NCI-H2196 (cell line): ENCODE measurements at regions not wholly inside any gene's neighbourhood (a gene's known extent, or its start where the extent isn't known, plus 50 kb on each side); places are given as distances from the start of the nearest gene placed in this dataset.
"Not testable (repeated sequence)": the region's sequence is repeated elsewhere in the genome, so short reads cannot be mapped to it uniquely, and the experiment has no call there.

Experiments used
- DNase-seq: peaks from one replicate; lab custom pipeline; 2025; ENCODE audit not compliant: unreplicated experiment; lab: John Stamatoyannopoulos, UW

- DNase-seq: no peak
Observed at GRCh38 chr10:109664554-109664953, 258.8 kb downstream of the XPNPEP1 start.

GRCh38 chr10:109663122-109663521 lies 260.2 kb downstream of the XPNPEP1 start:
- DNase-seq: no peak

GRCh38 chr10:109652612-109653011 lies 270.7 kb downstream of the XPNPEP1 start:
- DNase-seq: not testable (repeated sequence)

GRCh38 chr10:109650228-109650627 lies 273.1 kb downstream of the XPNPEP1 start:
- DNase-seq: no peak

GRCh38 chr10:109647627-109648026 lies 275.7 kb downstream of the XPNPEP1 start:
- DNase-seq: no peak

- DNase-seq: no peak
Observed at GRCh38 chr10:109633846-109634245, 289.5 kb downstream of the XPNPEP1 start.

- not testable (repeated sequence) for DNase-seq
Observed at GRCh38 chr10:109633017-109633416, 290.3 kb downstream of the XPNPEP1 start.

GRCh38 chr10:109624939-109625338 lies 298.4 kb downstream of the XPNPEP1 start:
- DNase-seq: no peak

- no peak for DNase-seq
Observed at GRCh38 chr10:109622566-109622965, 300.7 kb downstream of the XPNPEP1 start.

- DNase-seq: no peak
Observed at GRCh38 chr10:109620396-109620795, 302.9 kb downstream of the XPNPEP1 start.

- DNase-seq: no peak
Observed at GRCh38 chr10:109619914-109620313, 303.4 kb downstream of the XPNPEP1 start.

- no peak for DNase-seq
Observed at GRCh38 chr10:109618748-109619147, 304.6 kb downstream of the XPNPEP1 start.

- DNase-seq: no peak
Observed at GRCh38 chr10:109618301-109618700, 305.0 kb downstream of the XPNPEP1 start.

GRCh38 chr10:109616359-109616980 lies 306.8 kb downstream of the XPNPEP1 start:
- DNase-seq: no peak

GRCh38 chr10:109595356-109595755 lies 328.0 kb downstream of the XPNPEP1 start:
- DNase-seq: not testable (repeated sequence)

- DNase-seq: no peak
Observed at GRCh38 chr10:109593682-109594081, 329.6 kb downstream of the XPNPEP1 start.

- DNase-seq: no peak
Observed at GRCh38 chr10:109592391-109592790, 330.9 kb downstream of the XPNPEP1 start.

- DNase-seq: no peak
Observed at GRCh38 chr10:109591601-109592000, 331.7 kb downstream of the XPNPEP1 start.

GRCh38 chr10:109588259-109588658 lies 335.1 kb downstream of the XPNPEP1 start:
- no peak for DNase-seq

- no peak for DNase-seq
Observed at GRCh38 chr10:109587366-109587765, 335.9 kb downstream of the XPNPEP1 start.

GRCh38 chr10:109556399-109556798 lies 366.9 kb downstream of the XPNPEP1 start:
- no peak for DNase-seq

GRCh38 chr10:109542050-109542603 lies 381.2 kb downstream of the XPNPEP1 start:
- DNase-seq: not testable (repeated sequence)

GRCh38 chr10:109534193-109534592 lies 389.1 kb downstream of the XPNPEP1 start:
- DNase-seq: no peak
